HG03439 (cell line): ENCODE measurements at regions not wholly inside any gene's neighbourhood (a gene's known extent, or its start where the extent isn't known, plus 50 kb on each side); places are given as distances from the start of the nearest gene placed in this dataset.

Experiments
- ATAC-seq: cut with Tn5 transposase; IDR thresholded peaks from one replicate; pipeline ENCODE4 v1.9.1; 2021; ENCODE audit warnings: mild to moderate bottlenecking, moderate library complexity; ENCODE audit not compliant: unreplicated experiment

- ATAC-seq, result no peak
Measured at GRCh38 chr18:8962855-8963635, 139.5 kb upstream of the NDUFV2 start.

GRCh38 chr18:8963876-8964275, 138.6 kb upstream of the NDUFV2 start:
- no peak for ATAC-seq

GRCh38 chr18:8965398-8965797, 137.1 kb upstream of the NDUFV2 start:
- ATAC-seq, result no peak

- no peak for ATAC-seq
Measured at GRCh38 chr18:8966821-8967220, 135.7 kb upstream of the NDUFV2 start.

- no peak for ATAC-seq
Measured at GRCh38 chr18:8967573-8967972, 134.9 kb upstream of the NDUFV2 start.

- ATAC-seq, result no peak
Measured at GRCh38 chr18:8969639-8970390, 132.7 kb upstream of the NDUFV2 start.

- no peak for ATAC-seq
Measured at GRCh38 chr18:8970843-8971242, 131.7 kb upstream of the NDUFV2 start.

- no peak for ATAC-seq
Measured at GRCh38 chr18:8972116-8972515, 130.4 kb upstream of the NDUFV2 start.

- no peak for ATAC-seq
Measured at GRCh38 chr18:8974279-8974678, 128.2 kb upstream of the NDUFV2 start.

GRCh38 chr18:8974696-8975095, 127.8 kb upstream of the NDUFV2 start:
- no peak for ATAC-seq

GRCh38 chr18:8975624-8976023, 126.9 kb upstream of the NDUFV2 start:
- no peak for ATAC-seq

GRCh38 chr18:8976606-8977005, 125.9 kb upstream of the NDUFV2 start:
- ATAC-seq, result no peak

GRCh38 chr18:8977166-8977565, 125.3 kb upstream of the NDUFV2 start:
- ATAC-seq, result no peak

GRCh38 chr18:8977701-8978100, 124.8 kb upstream of the NDUFV2 start:
- no peak for ATAC-seq

GRCh38 chr18:8978394-8978793, 124.1 kb upstream of the NDUFV2 start:
- ATAC-seq, result no peak

- no peak for ATAC-seq
Measured at GRCh38 chr18:8979258-8979988, 123.1 kb upstream of the NDUFV2 start.

GRCh38 chr18:8980496-8980895, 122.0 kb upstream of the NDUFV2 start:
- no peak for ATAC-seq

- no peak for ATAC-seq
Measured at GRCh38 chr18:8980918-8981317, 121.6 kb upstream of the NDUFV2 start.

- ATAC-seq, result no peak
Measured at GRCh38 chr18:8982416-8983183, 119.9 kb upstream of the NDUFV2 start.

- ATAC-seq, result no peak
Measured at GRCh38 chr18:8983195-8983594, 119.3 kb upstream of the NDUFV2 start.

GRCh38 chr18:8984131-8984721, 118.3 kb upstream of the NDUFV2 start:
- no peak for ATAC-seq
